ENCODE measurements at regions not wholly inside any gene's neighbourhood (a gene's known extent, or its start where the extent isn't known, plus 50 kb on each side); places are given as distances from the start of the nearest gene placed in this dataset.

GRCh38 chrX:8405631-8406030 lies 59.0 kb upstream of the VCX3B start:
- DNase-seq = no peak
- intact Hi-C loops (cut with DNase I, micrococcal nuclease) = no loop called here
- ATAC-seq = no peak

GRCh38 chrX:8413279-8413678 lies 51.4 kb upstream of the VCX3B start:
- intact Hi-C loops (cut with DNase I, micrococcal nuclease) = no loop called here
- no peak for ATAC-seq
- DNase-seq = no peak
